Testis (tissue), 2 donors: ENCODE measurements at regions not wholly inside any gene's neighbourhood (a gene's known extent, or its start where the extent isn't known, plus 50 kb on each side); places are given as distances from the start of the nearest gene placed in this dataset.
"Not testable (repeated sequence)": the region's sequence is repeated elsewhere in the genome, so short reads cannot be mapped to it uniquely, and the experiment has no call there.

Experiments
- POLR2A ChIP-seq: fragments of 450-650 bp; IDR thresholded peaks from one replicate; pipeline ENCODE4 v1.6.1; 2017; ENCODE audit warnings: antibody characterized with exemption, mild to moderate bottlenecking, moderate library complexity
- TF ChIP-seq, protein P1 (sequence below), 3 experiments: fragments of 450-650 bp in 2 of 3; fragments of 200-600 bp in 1 of 3; sonication (generic) in 1 of 3; IDR thresholded peaks; one replicate each; pipeline ENCODE4 v1.5.1; 2016 to 2019; ENCODE audit warnings: antibody characterized with exemption in 3 of 3, mild to moderate bottlenecking in 2 of 3, moderate library complexity in 1 of 3

DNA sequence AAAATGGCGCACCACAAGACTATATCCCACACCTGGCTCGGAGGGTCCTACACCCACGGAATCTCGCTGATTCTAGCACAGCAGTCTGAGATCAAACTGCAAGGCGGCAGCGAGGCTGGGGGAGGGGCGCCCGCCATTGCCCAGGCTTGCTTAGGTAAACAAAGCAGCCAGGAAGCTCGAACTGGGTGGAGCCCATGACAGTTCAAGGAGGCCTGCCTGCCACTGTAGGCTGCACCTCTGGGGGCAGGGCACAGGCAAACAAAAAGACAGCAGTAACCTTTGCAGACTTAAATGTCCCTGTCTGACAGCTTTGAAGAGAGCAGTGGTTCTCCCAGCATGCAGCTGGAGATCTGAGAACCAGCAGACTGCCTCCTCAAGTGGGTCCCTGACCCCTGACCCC, 894.3 kb upstream of the FBXO33 start:
- TF ChIP-seq, protein P1, sequence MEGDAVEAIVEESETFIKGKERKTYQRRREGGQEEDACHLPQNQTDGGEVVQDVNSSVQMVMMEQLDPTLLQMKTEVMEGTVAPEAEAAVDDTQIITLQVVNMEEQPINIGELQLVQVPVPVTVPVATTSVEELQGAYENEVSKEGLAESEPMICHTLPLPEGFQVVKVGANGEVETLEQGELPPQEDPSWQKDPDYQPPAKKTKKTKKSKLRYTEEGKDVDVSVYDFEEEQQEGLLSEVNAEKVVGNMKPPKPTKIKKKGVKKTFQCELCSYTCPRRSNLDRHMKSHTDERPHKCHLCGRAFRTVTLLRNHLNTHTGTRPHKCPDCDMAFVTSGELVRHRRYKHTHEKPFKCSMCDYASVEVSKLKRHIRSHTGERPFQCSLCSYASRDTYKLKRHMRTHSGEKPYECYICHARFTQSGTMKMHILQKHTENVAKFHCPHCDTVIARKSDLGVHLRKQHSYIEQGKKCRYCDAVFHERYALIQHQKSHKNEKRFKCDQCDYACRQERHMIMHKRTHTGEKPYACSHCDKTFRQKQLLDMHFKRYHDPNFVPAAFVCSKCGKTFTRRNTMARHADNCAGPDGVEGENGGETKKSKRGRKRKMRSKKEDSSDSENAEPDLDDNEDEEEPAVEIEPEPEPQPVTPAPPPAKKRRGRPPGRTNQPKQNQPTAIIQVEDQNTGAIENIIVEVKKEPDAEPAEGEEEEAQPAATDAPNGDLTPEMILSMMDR (IDR thresholded peaks at IDR 0.05) = not testable (repeated sequence)
- TF ChIP-seq POLR2A = not testable (repeated sequence)
